ENCODE measurements at regions not wholly inside any gene's neighbourhood (a gene's known extent, or its start where the extent isn't known, plus 50 kb on each side); places are given as distances from the start of the nearest gene placed in this dataset.
"Not testable (repeated sequence)": the region's sequence is repeated elsewhere in the genome, so short reads cannot be mapped to it uniquely, and the experiment has no call there.

- DNase-seq = no peak
Observed at GRCh38 chr4:177191586-177191985, 118.1 kb upstream of the NEIL3 start.

- DNase-seq = no peak
Observed at GRCh38 chr4:177191991-177192390, 117.7 kb upstream of the NEIL3 start.

GRCh38 chr4:177193024-177193715 is 116.5 kb upstream of the NEIL3 start:
- DNase-seq = not testable (repeated sequence)

- no peak for DNase-seq
Observed at GRCh38 chr4:177194906-177195305, 114.8 kb upstream of the NEIL3 start.

- no peak for DNase-seq
Observed at GRCh38 chr4:177196615-177197014, 113.1 kb upstream of the NEIL3 start.

GRCh38 chr4:177201614-177202013 is 108.1 kb upstream of the NEIL3 start:
- no peak for DNase-seq

- no peak for DNase-seq
Observed at GRCh38 chr4:177204126-177204525, 105.5 kb upstream of the NEIL3 start.

- DNase-seq = no peak
Observed at GRCh38 chr4:177214935-177215334, 94.7 kb upstream of the NEIL3 start.

- DNase-seq = no peak
Observed at GRCh38 chr4:177220376-177220775, 89.3 kb upstream of the NEIL3 start.

- DNase-seq = no peak
Observed at GRCh38 chr4:177222781-177223180, 86.9 kb upstream of the NEIL3 start.

- no peak for DNase-seq
Observed at GRCh38 chr4:177225605-177226004, 84.1 kb upstream of the NEIL3 start.

- no peak for DNase-seq
Observed at GRCh38 chr4:177227636-177228035, 82.0 kb upstream of the NEIL3 start.

- no peak for DNase-seq
Observed at GRCh38 chr4:177228599-177228998, 81.1 kb upstream of the NEIL3 start.

- no peak for DNase-seq
Observed at GRCh38 chr4:177229331-177229730, 80.3 kb upstream of the NEIL3 start.

GRCh38 chr4:177232473-177232872 is 77.2 kb upstream of the NEIL3 start:
- no peak for DNase-seq

GRCh38 chr4:177235026-177235425 is 74.6 kb upstream of the NEIL3 start:
- no peak for DNase-seq

GRCh38 chr4:177236886-177237285 is 72.8 kb upstream of the NEIL3 start:
- DNase-seq = no peak

- DNase-seq = no peak
Observed at GRCh38 chr4:177237291-177237690, 72.4 kb upstream of the NEIL3 start.

GRCh38 chr4:177239477-177239876 is 70.2 kb upstream of the NEIL3 start:
- DNase-seq = no peak

GRCh38 chr4:177239878-177240277 is 69.8 kb upstream of the NEIL3 start:
- DNase-seq = no peak

GRCh38 chr4:177242651-177243286 is 66.9 kb upstream of the NEIL3 start:
- DNase-seq = no peak

- no peak for DNase-seq
Observed at GRCh38 chr4:177246641-177247584, 62.8 kb upstream of the NEIL3 start.

- peak; percentile 66 for DNase-seq
Observed at GRCh38 chr4:177250056-177250696, 59.5 kb upstream of the NEIL3 start.

Measured in right hindlimb (tissue), 1 donor.